K562 (cell line): ENCODE measurements at regions not wholly inside any gene's neighbourhood (a gene's known extent, or its start where the extent isn't known, plus 50 kb on each side); places are given as distances from the start of the nearest gene placed in this dataset.

Source experiments
- ATAC-seq: fragments of 200-7000 bp; cut with Tn5 transposase; 3 replicates; pipeline ENCODE4 v1.9.1; 2020; ENCODE audit warnings: moderate library complexity
- BruUV-seq: library from RNA; stranded (reverse); fragments of 400-500 nt; replicated peaks from 2 replicates; lab custom pipeline; 2021; lab: Mats Ljungman, UMichigan
- CTCF ChIA-PET: fragments of 300-600 bp; formaldehyde crosslinking; extraction: SDS; loops from one replicate; lab custom pipeline; 2021; ENCODE audit warnings: low intra/inter-chr PET ratio; lab: Yijun Ruan, JAX
- POLR2A ChIA-PET: fragments of 300-600, 350-650 bp; sonication (Branson Sonifier 250); formaldehyde crosslinking; extraction: SDS; loops from one replicate; lab custom pipeline; 2021; ENCODE audit warnings: antibody characterized with exemption, inconsistent platforms; lab: Yijun Ruan, JAX
- DNase-seq, 4 experiments: peaks; one replicate each; pipeline versions ENCODE4 v3.0.0 to v3.0.0-alpha.2; 2011 to 2018; ENCODE audit warnings: low spot score in 3 of 4, mixed read lengths in 3 of 4; ENCODE audit errors: extremely low read depth in 1 of 4
- FAIRE-seq: peaks from 2 replicates; lab custom pipeline; 2011; peaks lifted over from hg19 to GRCh38; lab: Jason Lieb, UNC
- H2AFZ ChIP-seq: 2 replicates; pipeline ENCODE4 v1.6.0; 2011; ENCODE audit warnings: low read depth, low read length, control low read depth, inconsistent platforms
- H3K27ac ChIP-seq: fragments of 200-600 bp; 3 replicates; pipeline ENCODE4 v1.8.0; 2011; ENCODE audit warnings: low read depth, mild to moderate bottlenecking, control low read depth, inconsistent platforms, low read length, moderate library complexity, mixed read lengths; ENCODE audit errors: extremely low read depth
- H3K27me3 ChIP-seq, 2 experiments: fragments of 300-600 bp in 1 of 2; 2 replicates in 1 of 2; 3 replicates in 1 of 2; pipeline versions ENCODE4 v1.6.0 to v1.8.0; 2011; ENCODE audit warnings: inconsistent platforms in 2 of 2, low read length in 2 of 2, mild to moderate bottlenecking in 1 of 2, mixed read lengths in 1 of 2, moderate library complexity in 1 of 2; ENCODE audit not compliant: control insufficient read depth in 2 of 2, insufficient read depth in 2 of 2
- H3K36me3 ChIP-seq: fragments of 300-600 bp; 3 replicates; pipeline ENCODE4 v1.8.0; 2011; ENCODE audit warnings: mild to moderate bottlenecking, low read length, inconsistent platforms; ENCODE audit not compliant: control insufficient read depth, insufficient read depth
- H3K4me1 ChIP-seq, 2 experiments: fragments of 200-600 bp in 1 of 2; replicated peaks in 1 of 2; 2 replicates in 1 of 2; 3 replicates in 1 of 2; pipeline versions ENCODE4 v1.5.1 to v1.8.0; 2011; ENCODE audit warnings: inconsistent platforms in 2 of 2, low read length in 2 of 2, mild to moderate bottlenecking in 1 of 2, mixed read lengths in 1 of 2, moderate library complexity in 1 of 2; ENCODE audit not compliant: control insufficient read depth in 2 of 2, insufficient read depth in 2 of 2
- H3K4me2 ChIP-seq: 2 replicates; pipeline ENCODE4 v1.6.1; 2011; ENCODE audit warnings: low read length, control low read depth, inconsistent platforms, mixed read lengths; ENCODE audit not compliant: insufficient read depth
- H3K4me3 ChIP-seq: fragments of 200-600 bp; sonication (generic), shearing (Covaris generic); 2 replicates; pipeline ENCODE4 v1.5.1; 2016; ENCODE audit warnings: control low read depth, inconsistent platforms
- H3K79me2 ChIP-seq: fragments of 200-600 bp; 3 replicates; pipeline ENCODE4 v1.8.0; 2011; ENCODE audit warnings: low read length, inconsistent platforms; ENCODE audit not compliant: control insufficient read depth, insufficient read depth
- H3K9ac ChIP-seq, 2 experiments: 2 replicates each; pipeline versions ENCODE4 v1.6.0 to v1.6.1; 2011; ENCODE audit warnings: low read depth in 2 of 2, low read length in 2 of 2, control low read depth in 1 of 2, inconsistent platforms in 1 of 2, mild to moderate bottlenecking in 1 of 2, mixed read lengths in 1 of 2; ENCODE audit not compliant: insufficient read depth in 1 of 2
- H3K9me1 ChIP-seq: one replicate; pipeline ENCODE4 v1.6.0; 2011; ENCODE audit warnings: inconsistent platforms, mild to moderate bottlenecking, low read length, moderate library complexity; ENCODE audit not compliant: control insufficient read depth, insufficient read depth
- H3K9me3 ChIP-seq: replicated peaks from 2 replicates; pipeline ENCODE4 v1.5.1; 2011; ENCODE audit warnings: low read depth, low read length, inconsistent platforms; ENCODE audit not compliant: control insufficient read depth, insufficient read depth
- H4K20me1 ChIP-seq: replicated peaks from 2 replicates; pipeline ENCODE4 v1.6.1; 2011; ENCODE audit warnings: low read length, inconsistent platforms, mixed read lengths; ENCODE audit not compliant: control insufficient read depth, insufficient read depth
- FOXM1 ChIP-seq, 2 experiments: fragments of 450-650 bp in 1 of 2; sonication (generic) in 1 of 2; formaldehyde crosslinking in 1 of 2; IDR thresholded peaks; 2 replicates each; pipeline versions ENCODE4 v1.6.1 to v1.9.0; 2017 to 2022; ENCODE audit warnings: low read depth in 2 of 2, mild to moderate bottlenecking in 2 of 2, missing genetic modification reagents in 1 of 2, moderate library complexity in 1 of 2
- MED1 ChIP-seq: sonication (generic); formaldehyde crosslinking; IDR thresholded peaks from 2 replicates; pipeline ENCODE4 v1.8.1; 2023; ENCODE audit warnings: missing genetic modification reagents, borderline replicate concordance
- MEF2D ChIP-seq: conservative IDR thresholded peaks from 2 replicates; pipeline ENCODE4 v1.6.1; 2016; ENCODE audit warnings: low read depth, missing genetic modification characterization, missing compliant biosample characterization
- RBM14 ChIP-seq: fragments of 200-400 bp; formaldehyde crosslinking; IDR thresholded peaks from 2 replicates; pipeline ENCODE4 v1.6.1; 2018; ENCODE audit warnings: low read depth, mild to moderate bottlenecking, low read length, moderate library complexity, borderline replicate concordance; ENCODE audit not compliant: insufficient read depth
- TFAM ChIP-seq: fragments of 250-450 bp; sonication (Bioruptor Pico); conservative IDR thresholded peaks from 2 replicates; pipeline ENCODE4 v1.5.0; 2021; ENCODE audit warnings: mild to moderate bottlenecking, moderate library complexity
- ZFX ChIP-seq: sonication (generic); formaldehyde crosslinking; IDR thresholded peaks from 2 replicates; pipeline ENCODE4 v1.8.0; 2022; ENCODE audit warnings: mild to moderate bottlenecking, missing genetic modification reagents, moderate library complexity
- ZNF696 ChIP-seq: fragments of 250-450 bp; sonication (Bioruptor Pico); conservative IDR thresholded peaks from 2 replicates; pipeline ENCODE4 v1.4.0; 2020; ENCODE audit warnings: mild to moderate bottlenecking, moderate library complexity
- ZNF77 ChIP-seq: fragments of 250-450 bp; sonication (Bioruptor Pico); IDR thresholded peaks from 2 replicates; pipeline ENCODE4 v1.5.0; 2020
- WGBS: fragments of 100-300 bp; shearing (Covaris generic); methylation state at CpG from one replicate; pipeline ENCODE4 v1.1.6; 2016; ENCODE audit warnings: low coverage, mixed read lengths; ENCODE audit not compliant: insufficient coverage; ENCODE audit errors: missing lambda C conversion rate; 5-methylcytosine and 5-hydroxymethylcytosine counted together
- in situ Hi-C: fragments of 300-500 bp; cut with MboI; formaldehyde crosslinking; loops from 4 replicates; pipeline ENCODE4 v1.15.0; 2018; ENCODE audit warnings: inconsistent platforms, mixed read lengths
- intact Hi-C: fragments of 100-400 bp; cut with micrococcal nuclease; formaldehyde crosslinking; loops from 2 replicates; pipeline ENCODE4 v1.14.2; 2022
- TF ChIP-seq, protein P1 (sequence below): fragments of 250-450 bp; sonication (Bioruptor Pico); IDR thresholded peaks from 2 replicates; pipeline ENCODE4 v1.6.1; 2021; ENCODE audit warnings: mild to moderate bottlenecking
- TF ChIP-seq, protein P2 (sequence below): fragments of 450-650 bp; IDR thresholded peaks from 2 replicates; pipeline ENCODE4 v1.6.1; 2016
- TF ChIP-seq, protein P3 (sequence below): fragments of 450-650 bp; formaldehyde crosslinking; IDR thresholded peaks from 2 replicates; pipeline ENCODE4 v1.4.0; 2022; ENCODE audit warnings: missing genetic modification characterization
- TF ChIP-seq, protein P4 (sequence below), 2 experiments: fragments of 450-650 bp in 1 of 2; sonication (generic) in 1 of 2; formaldehyde crosslinking; conservative IDR thresholded peaks; 2 replicates each; pipeline versions ENCODE4 v1.4.0 to v1.8.1; 2020 to 2022; ENCODE audit warnings: mild to moderate bottlenecking in 1 of 2, missing genetic modification reagents in 1 of 2
- TF ChIP-seq, protein P5 (sequence below): fragments of 250-450 bp; sonication (Bioruptor Pico); IDR thresholded peaks from 2 replicates; pipeline ENCODE4 v1.4.0; 2020
- TF ChIP-seq, protein P6 (sequence below), 2 experiments: fragments of 200-800 bp in 1 of 2; sonication (Bioruptor generic) in 1 of 2; sonication (generic) in 1 of 2; formaldehyde crosslinking in 1 of 2; IDR thresholded peaks in 1 of 2; conservative IDR thresholded peaks in 1 of 2; 2 replicates each; pipeline versions ENCODE4 v1.5.0 to v1.6.1; 2016 to 2020; ENCODE audit warnings: missing compliant biosample characterization in 1 of 2, missing genetic modification characterization in 1 of 2, missing genetic modification reagents in 1 of 2

DNA sequence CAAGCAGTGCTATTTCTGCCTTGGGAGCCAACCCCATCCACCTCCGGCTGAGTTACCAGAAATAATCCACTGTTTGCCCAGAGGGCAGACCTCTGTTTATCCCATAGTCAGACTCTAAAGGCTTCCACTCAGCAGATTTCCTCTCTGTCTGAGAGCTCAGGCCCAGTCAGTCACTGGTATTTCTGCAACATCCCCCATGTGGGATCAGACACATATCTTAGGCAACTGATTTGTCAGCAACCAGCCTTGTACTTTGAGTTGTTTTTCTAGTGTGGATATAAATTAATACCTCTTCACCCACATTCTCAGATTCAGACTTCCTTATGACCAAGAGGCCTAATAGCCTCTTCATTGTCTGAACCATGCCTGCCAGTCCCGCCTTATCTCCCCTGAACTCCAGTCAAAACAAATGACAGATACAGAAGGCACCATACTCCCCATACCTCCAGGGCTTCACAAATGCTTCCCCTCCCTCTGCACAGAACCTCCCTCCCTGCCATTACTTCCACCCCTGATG is 193.6 kb downstream of the FAM76B start:
- H2AFZ ChIP-seq, result peak overlapping the region; percentile 12; the same call in 1 of the 2 replicates
- TF ChIP-seq, protein P1, sequence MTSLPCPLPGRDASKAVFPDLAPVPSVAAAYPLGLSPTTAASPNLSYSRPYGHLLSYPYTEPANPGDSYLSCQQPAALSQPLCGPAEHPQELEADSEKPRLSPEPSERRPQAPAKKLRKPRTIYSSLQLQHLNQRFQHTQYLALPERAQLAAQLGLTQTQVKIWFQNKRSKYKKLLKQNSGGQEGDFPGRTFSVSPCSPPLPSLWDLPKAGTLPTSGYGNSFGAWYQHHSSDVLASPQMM (CRISPR knock-in tag), result no peak
- TF ChIP-seq MEF2D (tag) (no peak), FOXM1 (IDR thresholded peaks at IDR 0.05; ENCODE audit: low read depth) (no peak), FOXM1 (CRISPR knock-in tag; IDR thresholded peaks at IDR 0.05; ENCODE audit: low read depth) (no peak), ZNF696 (CRISPR knock-in tag) (no peak), TFAM (CRISPR knock-in tag) (no peak), MED1 (CRISPR knock-in tag) (no peak), ZNF77 (no peak), RBM14 (no peak), ZFX (no peak)
- TF ChIP-seq, protein P2, sequence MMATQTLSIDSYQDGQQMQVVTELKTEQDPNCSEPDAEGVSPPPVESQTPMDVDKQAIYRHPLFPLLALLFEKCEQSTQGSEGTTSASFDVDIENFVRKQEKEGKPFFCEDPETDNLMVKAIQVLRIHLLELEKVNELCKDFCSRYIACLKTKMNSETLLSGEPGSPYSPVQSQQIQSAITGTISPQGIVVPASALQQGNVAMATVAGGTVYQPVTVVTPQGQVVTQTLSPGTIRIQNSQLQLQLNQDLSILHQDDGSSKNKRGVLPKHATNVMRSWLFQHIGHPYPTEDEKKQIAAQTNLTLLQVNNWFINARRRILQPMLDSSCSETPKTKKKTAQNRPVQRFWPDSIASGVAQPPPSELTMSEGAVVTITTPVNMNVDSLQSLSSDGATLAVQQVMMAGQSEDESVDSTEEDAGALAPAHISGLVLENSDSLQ, result 0 out of 2 replicates have a peak, but pooled peaks have one; percentile 6
- TF ChIP-seq, protein P3, sequence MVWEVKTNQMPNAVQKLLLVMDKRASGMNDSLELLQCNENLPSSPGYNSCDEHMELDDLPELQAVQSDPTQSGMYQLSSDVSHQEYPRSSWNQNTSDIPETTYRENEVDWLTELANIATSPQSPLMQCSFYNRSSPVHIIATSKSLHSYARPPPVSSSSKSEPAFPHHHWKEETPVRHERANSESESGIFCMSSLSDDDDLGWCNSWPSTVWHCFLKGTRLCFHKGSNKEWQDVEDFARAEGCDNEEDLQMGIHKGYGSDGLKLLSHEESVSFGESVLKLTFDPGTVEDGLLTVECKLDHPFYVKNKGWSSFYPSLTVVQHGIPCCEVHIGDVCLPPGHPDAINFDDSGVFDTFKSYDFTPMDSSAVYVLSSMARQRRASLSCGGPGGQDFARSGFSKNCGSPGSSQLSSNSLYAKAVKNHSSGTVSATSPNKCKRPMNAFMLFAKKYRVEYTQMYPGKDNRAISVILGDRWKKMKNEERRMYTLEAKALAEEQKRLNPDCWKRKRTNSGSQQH (CRISPR knock-in tag), result no peak
- TF ChIP-seq, protein P4, sequence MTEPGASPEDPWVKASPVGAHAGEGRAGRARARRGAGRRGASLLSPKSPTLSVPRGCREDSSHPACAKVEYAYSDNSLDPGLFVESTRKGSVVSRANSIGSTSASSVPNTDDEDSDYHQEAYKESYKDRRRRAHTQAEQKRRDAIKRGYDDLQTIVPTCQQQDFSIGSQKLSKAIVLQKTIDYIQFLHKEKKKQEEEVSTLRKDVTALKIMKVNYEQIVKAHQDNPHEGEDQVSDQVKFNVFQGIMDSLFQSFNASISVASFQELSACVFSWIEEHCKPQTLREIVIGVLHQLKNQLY (CRISPR knock-in tag; conservative IDR thresholded peaks at IDR 0.05), result no peak
- TF ChIP-seq, protein P5, sequence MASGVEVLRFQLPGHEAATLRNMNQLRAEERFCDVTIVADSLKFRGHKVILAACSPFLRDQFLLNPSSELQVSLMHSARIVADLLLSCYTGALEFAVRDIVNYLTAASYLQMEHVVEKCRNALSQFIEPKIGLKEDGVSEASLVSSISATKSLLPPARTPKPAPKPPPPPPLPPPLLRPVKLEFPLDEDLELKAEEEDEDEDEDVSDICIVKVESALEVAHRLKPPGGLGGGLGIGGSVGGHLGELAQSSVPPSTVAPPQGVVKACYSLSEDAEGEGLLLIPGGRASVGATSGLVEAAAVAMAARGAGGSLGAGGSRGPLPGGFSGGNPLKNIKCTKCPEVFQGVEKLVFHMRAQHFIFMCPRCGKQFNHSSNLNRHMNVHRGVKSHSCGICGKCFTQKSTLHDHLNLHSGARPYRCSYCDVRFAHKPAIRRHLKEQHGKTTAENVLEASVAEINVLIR (CRISPR knock-in tag), result no peak
- TF ChIP-seq, protein P6, sequence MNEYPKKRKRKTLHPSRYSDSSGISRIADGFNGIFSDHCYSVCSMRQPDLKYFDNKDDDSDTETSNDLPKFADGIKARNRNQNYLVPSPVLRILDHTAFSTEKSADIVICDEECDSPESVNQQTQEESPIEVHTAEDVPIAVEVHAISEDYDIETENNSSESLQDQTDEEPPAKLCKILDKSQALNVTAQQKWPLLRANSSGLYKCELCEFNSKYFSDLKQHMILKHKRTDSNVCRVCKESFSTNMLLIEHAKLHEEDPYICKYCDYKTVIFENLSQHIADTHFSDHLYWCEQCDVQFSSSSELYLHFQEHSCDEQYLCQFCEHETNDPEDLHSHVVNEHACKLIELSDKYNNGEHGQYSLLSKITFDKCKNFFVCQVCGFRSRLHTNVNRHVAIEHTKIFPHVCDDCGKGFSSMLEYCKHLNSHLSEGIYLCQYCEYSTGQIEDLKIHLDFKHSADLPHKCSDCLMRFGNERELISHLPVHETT (CRISPR knock-in tag; conservative IDR thresholded peaks at IDR 0.05 in 1 of 2, IDR thresholded peaks at IDR 0.05 in 1 of 2), result no peak

More for the DNA sequence above, 193.6 kb downstream of the FAM76B start:
- in situ Hi-C loops (no loop called here), intact Hi-C loops (loop anchor here (10.0 kb wide), 1 partner anchor 109 kb away; no protein-coding TSS in a partner anchor)
- ATAC-seq (peak; percentile 71), DNase-seq (peak in 1 of 4 experiments; percentile 24), FAIRE-seq (no peak)
- CTCF ChIA-PET, result no interaction called here
- no peaks in the 10 kb centered on the region for H3K79me2 ChIP-seq
- H4K20me1 ChIP-seq, result no peaks in the 10 kb centered on the region
- no peak overlapping the region for H3K27ac ChIP-seq
- no peaks in the 10 kb centered on the region for H3K9me1 ChIP-seq
- no peak overlapping the region for H3K4me2 ChIP-seq
- H3K36me3 ChIP-seq, result no peaks in the 10 kb centered on the region
- H3K4me3 ChIP-seq, result no peak overlapping the region
- H3K9ac ChIP-seq, result no peak overlapping the region
- BruUV-seq, result no TSS peak
- 22% methylated on average over 2 of the region's 2 CpGs for WGBS
- no peaks in the 10 kb centered on the region for H3K4me1 ChIP-seq
- POLR2A ChIA-PET, result interaction anchor here (0.5 to 1.6 kb wide), 3 partner anchors 8 to 23 kb away, joined by 3 to 4 read pairs (median 4); no protein-coding TSS in a partner anchor
- no peaks in the 10 kb centered on the region for H3K9me3 ChIP-seq
- H3K27me3 ChIP-seq, result no peaks in the 10 kb centered on the region; a peak in 1 of 5 replicates
